Body of pancreas (tissue), 4 donors: ENCODE measurements at regions not wholly inside any gene's neighbourhood (a gene's known extent, or its start where the extent isn't known, plus 50 kb on each side); places are given as distances from the start of the nearest gene placed in this dataset.

Experiments used
- ATAC-seq: fragments of 150-250 bp; one replicate; pipeline ENCODE4 v1.9.1; 2016
- DNase-seq, 4 donors: peaks; one replicate each; pipeline ENCODE4 v3.0.0-alpha.2; 2019
- H3K27ac ChIP-seq, 4 donors: fragments of 200-600 bp; sonication (generic); 1 replicate in 3 of 4; 2 replicates in 1 of 4; pipeline versions ENCODE4 v1.5.1 to v1.6.1; 2016 to 2019; ENCODE audit warnings: mild to moderate bottlenecking in 1 of 4, mixed read lengths in 1 of 4, moderate library complexity in 1 of 4
- H3K27me3 ChIP-seq, 2 donors: fragments of 200-600 bp; sonication (generic); one replicate each; pipeline ENCODE4 v1.6.0; 2016; ENCODE audit warnings: mild to moderate bottlenecking in 1 of 2
- H3K36me3 ChIP-seq, 2 donors: fragments of 200-600 bp; sonication (generic); replicated peaks in 1 of 2; 2 replicates each; pipeline ENCODE4 v1.5.1; 2016; ENCODE audit warnings: low read depth in 2 of 2; ENCODE audit not compliant: insufficient read depth in 1 of 2
- H3K4me1 ChIP-seq: fragments of 200-600 bp; sonication (generic); one replicate; pipeline ENCODE4 v1.6.0; 2016
- H3K4me3 ChIP-seq, 2 donors: fragments of 200-600 bp; sonication (generic); 1 replicate in 1 of 2; 2 replicates in 1 of 2; pipeline ENCODE4 v1.5.1; 2016 to 2019
- H3K9me3 ChIP-seq, 3 donors: fragments of 200-600 bp; sonication (generic); 1 replicate in 2 of 3; 2 replicates in 1 of 3; pipeline ENCODE4 v1.5.1; 2016
- POLR2A ChIP-seq, 3 donors: fragments of 450-650 bp; IDR thresholded peaks; one replicate each; pipeline ENCODE4 v1.6.1; 2016; ENCODE audit warnings: antibody characterized with exemption in 3 of 3, mild to moderate bottlenecking in 2 of 3
- WGBS, 2 donors: methylation state at CpG; one replicate each; pipeline ENCODE4 v1.1.5; 2017; 5-methylcytosine and 5-hydroxymethylcytosine counted together
- intact Hi-C: fragments of 100-400 bp; cut with DNase I; formaldehyde crosslinking; loops from one replicate; pipeline ENCODE4 v1.15.1; 2023
- TF ChIP-seq, protein P1 (sequence below), 7 experiments: fragments of 450-650 bp in 4 of 7; fragments of 200-600 bp in 3 of 7; sonication (generic) in 3 of 7; IDR thresholded peaks; one replicate each; pipeline ENCODE4 v1.5.1; 2016 to 2019; ENCODE audit warnings: antibody characterized with exemption in 7 of 7

DNA sequence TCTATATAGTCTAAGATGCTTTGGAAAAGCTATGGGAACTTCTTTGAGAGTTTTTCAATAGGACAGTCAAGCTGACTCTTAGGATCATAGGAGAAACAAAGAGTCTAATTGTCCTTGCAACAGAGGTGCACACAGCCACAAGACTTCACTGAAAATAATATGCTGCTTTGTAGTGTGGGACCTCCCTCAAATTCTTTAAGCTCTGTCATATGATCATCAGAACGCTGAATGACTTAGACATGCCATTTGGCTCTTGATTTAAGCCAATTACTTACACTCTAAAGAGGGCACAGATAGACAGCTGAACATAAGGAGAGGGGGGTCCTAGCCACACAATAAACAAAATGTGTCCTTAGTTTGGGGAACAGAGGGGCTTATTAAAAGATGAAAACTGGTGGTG is 818.7 kb upstream of the GJE1 start:
- TF ChIP-seq POLR2A (IDR thresholded peaks at IDR 0.05) = no peak
- TF ChIP-seq, protein P1, sequence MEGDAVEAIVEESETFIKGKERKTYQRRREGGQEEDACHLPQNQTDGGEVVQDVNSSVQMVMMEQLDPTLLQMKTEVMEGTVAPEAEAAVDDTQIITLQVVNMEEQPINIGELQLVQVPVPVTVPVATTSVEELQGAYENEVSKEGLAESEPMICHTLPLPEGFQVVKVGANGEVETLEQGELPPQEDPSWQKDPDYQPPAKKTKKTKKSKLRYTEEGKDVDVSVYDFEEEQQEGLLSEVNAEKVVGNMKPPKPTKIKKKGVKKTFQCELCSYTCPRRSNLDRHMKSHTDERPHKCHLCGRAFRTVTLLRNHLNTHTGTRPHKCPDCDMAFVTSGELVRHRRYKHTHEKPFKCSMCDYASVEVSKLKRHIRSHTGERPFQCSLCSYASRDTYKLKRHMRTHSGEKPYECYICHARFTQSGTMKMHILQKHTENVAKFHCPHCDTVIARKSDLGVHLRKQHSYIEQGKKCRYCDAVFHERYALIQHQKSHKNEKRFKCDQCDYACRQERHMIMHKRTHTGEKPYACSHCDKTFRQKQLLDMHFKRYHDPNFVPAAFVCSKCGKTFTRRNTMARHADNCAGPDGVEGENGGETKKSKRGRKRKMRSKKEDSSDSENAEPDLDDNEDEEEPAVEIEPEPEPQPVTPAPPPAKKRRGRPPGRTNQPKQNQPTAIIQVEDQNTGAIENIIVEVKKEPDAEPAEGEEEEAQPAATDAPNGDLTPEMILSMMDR (IDR thresholded peaks at IDR 0.05) = no peak
- intact Hi-C loops = no loop called here
- H3K27ac ChIP-seq = no peak overlapping the region
- no peaks in the 10 kb centered on the region for H3K27me3 ChIP-seq
- H3K36me3 ChIP-seq = no peaks in the 10 kb centered on the region
- ATAC-seq = no peak
- H3K9me3 ChIP-seq = no peaks in the 10 kb centered on the region
- DNase-seq = no peak
- no peaks in the 10 kb centered on the region for H3K4me1 ChIP-seq
- 20 to 25% methylated on average over 1 of the region's 1 CpG for WGBS, 2 donors
- no peak overlapping the region for H3K4me3 ChIP-seq

DNA sequence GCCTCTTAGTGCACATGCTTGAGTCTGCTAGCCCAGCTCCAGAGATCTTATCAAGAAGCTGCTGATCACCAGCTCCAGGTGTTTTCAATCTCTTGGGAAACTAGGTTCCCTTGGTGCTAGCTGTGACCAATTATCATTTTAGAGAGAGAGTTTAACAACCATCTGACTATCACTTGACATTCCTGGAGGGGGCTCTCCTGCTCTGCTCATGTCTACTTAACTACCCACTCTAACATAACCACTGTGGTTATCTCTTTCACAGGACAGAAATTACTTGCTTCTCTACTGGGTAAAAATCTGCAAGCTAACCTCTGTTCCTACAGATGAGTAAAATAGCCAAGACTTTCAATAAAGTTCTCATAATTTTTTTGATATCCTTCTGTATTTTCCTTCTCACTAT is 823.4 kb upstream of the GJE1 start:
- no peaks in the 10 kb centered on the region for H3K4me1 ChIP-seq
- no peak for ATAC-seq
- H3K36me3 ChIP-seq = no peaks in the 10 kb centered on the region
- no peak for TF ChIP-seq POLR2A (IDR thresholded peaks at IDR 0.05)
- TF ChIP-seq, protein P1 (IDR thresholded peaks at IDR 0.05) = no peak
- H3K27me3 ChIP-seq = no peaks in the 10 kb centered on the region
- intact Hi-C loops = no loop called here
- H3K27ac ChIP-seq = no peak overlapping the region
- no peak for DNase-seq
- H3K9me3 ChIP-seq = no peaks in the 10 kb centered on the region
- no peak overlapping the region for H3K4me3 ChIP-seq

DNA sequence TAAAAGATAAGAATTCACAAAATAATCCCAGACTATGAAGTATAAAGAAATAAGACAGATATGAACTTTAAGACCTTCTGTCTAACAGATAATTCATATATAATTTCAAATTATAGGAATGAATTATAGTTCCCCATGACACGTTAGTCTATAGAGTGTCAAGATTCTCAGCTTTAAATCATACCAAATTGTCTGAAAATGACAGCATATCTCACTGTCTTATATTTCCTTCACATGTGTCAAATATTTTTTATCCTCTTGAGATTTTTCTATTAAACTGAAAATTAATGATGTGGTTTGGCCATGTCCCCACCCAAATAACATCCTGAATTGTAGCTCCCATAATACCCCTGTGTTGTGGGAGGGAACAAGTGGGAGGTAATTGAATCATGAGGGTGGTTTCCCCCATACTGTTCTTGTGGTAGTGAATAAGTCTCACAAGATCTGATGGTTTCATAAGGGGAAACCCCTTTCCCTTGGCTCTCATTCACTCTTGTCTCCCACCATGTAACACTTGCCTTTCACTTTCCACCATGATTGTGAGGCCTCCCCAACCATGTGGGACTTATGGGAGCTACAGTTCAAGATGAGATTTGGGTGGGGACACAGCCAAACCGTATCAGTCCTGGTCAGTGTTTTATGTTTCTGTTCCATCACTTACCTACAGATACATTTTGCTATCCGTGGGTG is 825.3 kb upstream of the GJE1 start:
- no peak for DNase-seq

DNA sequence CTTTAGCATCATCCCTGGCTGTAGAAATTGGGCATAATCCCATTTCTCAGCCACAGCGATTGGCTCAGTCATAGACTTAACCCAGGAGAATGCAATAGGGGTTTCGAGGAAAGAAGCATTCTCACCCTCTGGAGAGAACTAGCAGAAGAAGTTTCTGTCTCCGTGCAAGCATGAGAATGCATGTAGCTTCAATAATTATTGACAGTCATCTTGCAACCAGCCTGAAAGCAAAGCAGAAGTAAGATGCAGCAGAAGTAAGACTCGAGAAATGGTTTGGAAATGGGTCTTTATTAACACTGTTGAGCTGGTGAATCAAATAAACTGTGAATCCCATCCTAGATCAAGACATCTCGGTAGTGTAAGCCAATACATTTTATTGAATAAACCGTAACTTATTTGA is 828.8 kb upstream of the GJE1 start:
- ATAC-seq (no peak), DNase-seq (no peak)
- no peak for TF ChIP-seq POLR2A (IDR thresholded peaks at IDR 0.05)
- TF ChIP-seq, protein P1 (IDR thresholded peaks at IDR 0.05) = no peak
- no peaks in the 10 kb centered on the region for H3K36me3 ChIP-seq
- H3K4me1 ChIP-seq = no peaks in the 10 kb centered on the region
- WGBS, 2 donors = 72 to 81% methylated on average over 6 of the region's 6 CpGs
- no peak overlapping the region for H3K4me3 ChIP-seq
- H3K27me3 ChIP-seq = no peaks in the 10 kb centered on the region
- no peaks in the 10 kb centered on the region for H3K9me3 ChIP-seq
- H3K27ac ChIP-seq = no peak overlapping the region
- intact Hi-C loops = no loop called here

More for the DNA sequence above, 825.3 kb upstream of the GJE1 start:
- no peak overlapping the region for H3K27ac ChIP-seq
- ATAC-seq = no peak
- H3K27me3 ChIP-seq = no peaks in the 10 kb centered on the region
- intact Hi-C loops = no loop called here
- TF ChIP-seq POLR2A (IDR thresholded peaks at IDR 0.05) = no peak
- TF ChIP-seq, protein P1 (IDR thresholded peaks at IDR 0.05) = no peak
- H3K4me3 ChIP-seq = no peak overlapping the region
- no peaks in the 10 kb centered on the region for H3K4me1 ChIP-seq
- 50 to 63% methylated on average over 3 of the region's 3 CpGs for WGBS, 2 donors
- H3K9me3 ChIP-seq = no peaks in the 10 kb centered on the region
- H3K36me3 ChIP-seq = no peaks in the 10 kb centered on the region

DNA sequence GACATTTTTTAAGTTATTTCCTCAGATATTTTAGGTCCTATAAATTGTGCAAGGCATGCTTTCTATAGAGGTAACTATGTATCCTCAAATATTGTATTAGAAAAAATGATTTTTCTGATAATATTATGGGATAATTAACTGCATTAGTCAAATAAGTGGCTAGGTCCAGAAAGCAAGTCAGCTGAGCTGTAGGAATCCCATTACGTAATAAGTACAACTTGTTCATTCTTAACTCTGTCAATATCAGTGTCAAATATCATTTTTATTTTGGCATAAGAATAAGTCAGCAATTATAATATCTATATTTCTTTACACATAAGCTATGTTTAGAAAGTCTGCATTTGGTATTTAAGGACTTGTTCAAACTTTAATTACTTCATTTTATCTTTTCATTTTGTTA is 830.9 kb upstream of the GJE1 start:
- ATAC-seq (no peak), DNase-seq (no peak)
- Histone ChIP-seq H3K4me3 (no peak overlapping the region), H3K4me1 (no peaks in the 10 kb centered on the region), H3K9me3 (no peaks in the 10 kb centered on the region), H3K27ac (no peak overlapping the region), H3K27me3 (no peaks in the 10 kb centered on the region), H3K36me3 (no peaks in the 10 kb centered on the region)
- TF ChIP-seq POLR2A (IDR thresholded peaks at IDR 0.05) = no peak
- TF ChIP-seq, protein P1 (IDR thresholded peaks at IDR 0.05) = no peak
- intact Hi-C loops = no loop called here
- 48 to 56% methylated on average over 1 of the region's 1 CpG for WGBS, 2 donors
